Nephron progenitor cell (in vitro differentiated cells): ENCODE measurements at regions not wholly inside any gene's neighbourhood (a gene's known extent, or its start where the extent isn't known, plus 50 kb on each side); places are given as distances from the start of the nearest gene placed in this dataset.
"Not testable (repeated sequence)": the region's sequence is repeated elsewhere in the genome, so short reads cannot be mapped to it uniquely, and the experiment has no call there.

Experiments used
- DNase-seq: peaks from one replicate; pipeline ENCODE4 v3.0.0; 2021
- H3K27ac Mint-ChIP-seq: 2 replicates; pipeline ENCODE4 v1.8.0; 2021; ENCODE audit warnings: mild to moderate bottlenecking, moderate library complexity, mixed read lengths
- H3K27me3 Mint-ChIP-seq: 2 replicates; pipeline ENCODE4 v1.8.0; 2021; ENCODE audit warnings: mild to moderate bottlenecking, low read depth, mixed read lengths; ENCODE audit not compliant: poor library complexity
- H3K36me3 Mint-ChIP-seq: 2 replicates; pipeline ENCODE4 v1.8.0; 2021; ENCODE audit warnings: low read depth, mixed read lengths
- H3K4me1 Mint-ChIP-seq: 2 replicates; pipeline ENCODE4 v1.8.0; 2021; ENCODE audit warnings: mixed read lengths
- H3K4me3 Mint-ChIP-seq: 2 replicates; pipeline ENCODE4 v1.8.0; 2021; ENCODE audit warnings: mild to moderate bottlenecking, moderate library complexity, mixed read lengths
- H3K9me3 Mint-ChIP-seq: 2 replicates; pipeline ENCODE4 v1.8.0; 2021; ENCODE audit warnings: mild to moderate bottlenecking, moderate library complexity, mixed read lengths
- TF ChIP-seq, protein P1 (sequence below): fragments of 200-600 bp; sonication (generic); IDR thresholded peaks from 2 replicates; pipeline ENCODE4 v1.5.0; 2021; ENCODE audit warnings: antibody characterized with exemption

DNA sequence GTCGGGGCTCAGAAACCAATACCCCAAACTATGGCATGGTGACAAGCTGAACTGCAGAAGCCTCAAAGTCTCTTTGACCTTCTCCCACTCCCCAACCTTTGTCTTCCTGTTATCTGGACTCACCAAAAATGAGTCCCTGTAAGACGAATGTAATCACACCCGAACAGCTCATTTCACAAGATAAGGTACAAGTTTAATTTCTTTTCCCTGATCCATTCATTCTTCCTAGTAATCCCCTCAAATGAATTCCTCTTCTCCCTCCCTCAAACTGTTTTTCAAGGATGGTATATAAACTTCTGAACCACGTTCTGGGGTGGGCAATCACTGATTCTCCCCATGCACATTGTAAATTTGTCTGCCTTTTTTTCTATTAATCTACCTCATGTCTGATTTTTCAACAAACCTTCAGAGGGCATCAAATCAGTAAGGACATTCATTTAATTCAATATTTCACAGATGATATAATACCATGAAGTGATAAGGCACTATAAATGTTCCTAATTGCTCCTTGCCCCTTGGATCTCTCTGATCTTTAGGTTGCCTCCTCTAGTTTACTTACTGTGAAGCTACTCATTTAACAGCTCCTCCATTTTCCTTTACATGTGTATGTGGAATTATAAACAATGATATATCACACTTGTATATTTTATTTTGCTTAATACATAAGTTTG, 77.2 kb downstream of the OR2B2 start:
- DNase-seq = no peak
- Mint-ChIP-seq H3K4me3 (peak overlapping the region; percentile 5), H3K4me1 (peaks cover 51% of the 10 kb centered on the region), H3K27ac (peak overlapping the region; percentile 76), H3K9me3 (no peaks in the 10 kb centered on the region), H3K27me3 (no peaks in the 10 kb centered on the region), H3K36me3 (peaks cover 5% of the 10 kb centered on the region)
- TF ChIP-seq, protein P1, sequence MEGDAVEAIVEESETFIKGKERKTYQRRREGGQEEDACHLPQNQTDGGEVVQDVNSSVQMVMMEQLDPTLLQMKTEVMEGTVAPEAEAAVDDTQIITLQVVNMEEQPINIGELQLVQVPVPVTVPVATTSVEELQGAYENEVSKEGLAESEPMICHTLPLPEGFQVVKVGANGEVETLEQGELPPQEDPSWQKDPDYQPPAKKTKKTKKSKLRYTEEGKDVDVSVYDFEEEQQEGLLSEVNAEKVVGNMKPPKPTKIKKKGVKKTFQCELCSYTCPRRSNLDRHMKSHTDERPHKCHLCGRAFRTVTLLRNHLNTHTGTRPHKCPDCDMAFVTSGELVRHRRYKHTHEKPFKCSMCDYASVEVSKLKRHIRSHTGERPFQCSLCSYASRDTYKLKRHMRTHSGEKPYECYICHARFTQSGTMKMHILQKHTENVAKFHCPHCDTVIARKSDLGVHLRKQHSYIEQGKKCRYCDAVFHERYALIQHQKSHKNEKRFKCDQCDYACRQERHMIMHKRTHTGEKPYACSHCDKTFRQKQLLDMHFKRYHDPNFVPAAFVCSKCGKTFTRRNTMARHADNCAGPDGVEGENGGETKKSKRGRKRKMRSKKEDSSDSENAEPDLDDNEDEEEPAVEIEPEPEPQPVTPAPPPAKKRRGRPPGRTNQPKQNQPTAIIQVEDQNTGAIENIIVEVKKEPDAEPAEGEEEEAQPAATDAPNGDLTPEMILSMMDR = no peak

DNA sequence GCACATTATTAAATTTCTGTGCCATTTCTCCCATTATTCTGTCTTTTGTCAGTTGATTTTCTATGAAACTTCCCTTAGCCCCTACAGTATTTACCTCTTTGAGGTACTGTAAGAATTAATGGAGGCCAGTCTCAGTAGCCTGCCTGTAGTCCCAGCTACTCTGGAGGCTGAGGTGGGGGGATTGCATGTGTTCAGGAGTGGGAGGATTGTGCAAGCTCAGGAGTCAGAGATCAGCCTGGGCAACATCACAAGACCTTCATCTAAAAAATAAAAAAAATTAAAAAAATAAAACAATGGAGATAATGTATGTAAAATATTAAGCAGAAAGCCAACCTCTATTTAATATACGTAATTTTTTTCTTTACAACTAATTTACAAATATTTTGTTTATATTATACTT, 77.8 kb downstream of the OR2B2 start:
- Mint-ChIP-seq H3K27me3 (no peaks in the 10 kb centered on the region), H3K27ac (peak overlapping the region; percentile 57), H3K9me3 (peaks cover 4% of the 10 kb centered on the region), H3K4me3 (no peak overlapping the region), H3K4me1 (peaks cover 51% of the 10 kb centered on the region), H3K36me3 (peaks cover 8% of the 10 kb centered on the region)
- TF ChIP-seq, protein P1 = no peak
- DNase-seq = no peak

DNA sequence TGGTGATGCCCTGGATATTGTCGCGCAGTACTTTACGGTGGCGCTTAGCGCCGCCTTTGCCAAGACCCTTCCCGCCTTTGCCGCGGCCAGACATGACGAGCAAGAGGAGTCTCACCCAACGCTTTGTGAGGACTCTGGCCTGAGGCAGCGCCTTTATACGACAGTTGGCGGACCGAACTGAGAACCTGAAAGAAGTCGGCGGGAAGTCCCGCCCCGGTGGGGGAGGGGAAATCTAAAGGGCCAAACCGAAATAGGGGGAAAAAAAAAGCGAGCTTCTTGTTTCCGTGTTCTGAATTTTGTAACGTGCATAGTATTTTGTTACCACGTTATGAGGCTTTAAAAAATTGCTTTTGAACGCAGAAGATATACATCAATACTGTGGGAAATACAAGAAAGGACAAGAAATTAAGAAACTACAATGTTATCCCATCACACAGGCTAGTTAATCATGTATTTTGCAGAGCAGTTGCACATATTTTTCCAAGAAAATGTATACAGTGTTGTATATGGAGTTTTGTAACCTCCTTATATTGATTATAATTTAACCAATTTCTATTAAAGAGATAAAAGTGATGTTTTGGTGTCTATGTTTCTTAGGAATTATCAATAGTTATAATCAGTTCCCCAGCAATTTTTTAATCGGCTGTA, 80.6 kb downstream of the OR2B2 start:
- peaks cover 53% of the 10 kb centered on the region for H3K4me1 Mint-ChIP-seq
- not testable (repeated sequence) for H3K27me3 Mint-ChIP-seq
- peak overlapping the region; percentile 95 for H3K4me3 Mint-ChIP-seq
- H3K27ac Mint-ChIP-seq = peak overlapping the region; percentile 88
- peaks cover 21% of the 10 kb centered on the region for H3K36me3 Mint-ChIP-seq
- H3K9me3 Mint-ChIP-seq = peaks cover 15% of the 10 kb centered on the region
- DNase-seq = peak; percentile 55

DNA sequence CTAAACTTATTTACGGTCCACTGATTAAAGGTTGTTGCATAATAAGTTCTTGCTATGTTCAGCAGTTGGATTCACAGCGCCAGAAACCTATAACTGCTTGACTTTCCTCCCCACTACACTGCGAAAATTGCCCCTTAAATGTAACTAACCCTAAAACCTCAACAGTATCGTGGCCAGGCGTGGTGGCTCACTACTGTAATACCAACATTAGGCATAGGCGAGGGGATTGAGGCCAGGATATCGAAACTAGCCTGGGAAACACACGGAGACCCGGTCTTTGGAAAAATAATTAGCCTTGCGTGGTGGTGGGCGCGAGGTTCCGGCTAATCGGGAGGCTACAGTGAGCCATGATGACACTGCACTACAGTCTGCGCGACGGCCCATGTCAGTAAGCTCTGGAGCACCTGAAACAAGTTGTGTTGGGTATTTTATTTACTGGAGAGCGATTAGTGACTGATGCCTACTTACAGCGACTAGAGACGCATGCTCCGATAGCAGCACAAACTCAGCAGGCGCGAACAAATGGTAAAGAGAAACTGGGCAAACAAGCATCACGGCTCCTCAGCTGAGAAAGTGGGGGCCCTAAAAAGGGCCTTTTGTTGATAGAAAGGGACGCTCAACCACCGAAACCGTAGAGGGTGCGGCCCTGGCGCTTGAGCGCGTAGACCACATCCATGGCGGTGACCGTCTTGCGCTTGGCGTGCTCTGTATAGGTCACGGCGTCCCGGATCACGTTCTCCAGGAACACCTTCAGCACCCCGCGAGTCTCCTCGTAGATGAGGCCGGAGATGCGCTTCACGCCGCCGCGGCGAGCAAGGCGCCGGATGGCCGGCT, 81.4 kb downstream of the OR2B2 start:
- DNase-seq, H3K27me3 Mint-ChIP-seq: not testable (repeated sequence)
- H3K36me3 Mint-ChIP-seq = peaks cover 27% of the 10 kb centered on the region
- H3K4me1 Mint-ChIP-seq = peaks cover 48% of the 10 kb centered on the region
- peak overlapping the region; percentile 95 for H3K27ac Mint-ChIP-seq
- peaks cover 21% of the 10 kb centered on the region for H3K9me3 Mint-ChIP-seq
- H3K4me3 Mint-ChIP-seq = peak overlapping the region; percentile 95

DNA sequence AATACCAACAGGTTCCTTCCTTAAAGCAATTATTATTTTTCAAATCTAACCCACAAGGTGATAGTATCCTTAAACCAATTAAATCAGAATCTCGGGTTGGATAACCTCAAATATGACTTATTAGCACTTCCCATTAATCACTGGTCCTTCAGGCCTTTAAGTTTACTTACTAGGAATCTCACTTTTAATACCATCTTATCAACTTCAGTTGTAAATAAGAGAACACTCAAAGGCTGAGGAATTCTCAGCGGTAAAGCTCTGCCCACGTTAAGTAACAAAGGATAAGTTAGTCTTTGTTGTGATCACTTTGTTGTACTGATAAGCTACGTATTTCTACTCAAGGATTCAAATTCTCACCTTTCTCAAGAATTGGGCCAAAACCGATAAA, 82.0 kb downstream of the OR2B2 start:
- H3K27ac Mint-ChIP-seq = peak overlapping the region; percentile 95
- DNase-seq = no peak
- no peaks in the 10 kb centered on the region for H3K27me3 Mint-ChIP-seq
- peak overlapping the region; percentile 95 for H3K4me3 Mint-ChIP-seq
- H3K9me3 Mint-ChIP-seq = peaks cover 23% of the 10 kb centered on the region
- H3K4me1 Mint-ChIP-seq = peaks cover 50% of the 10 kb centered on the region
- TF ChIP-seq, protein P1 = no peak
- H3K36me3 Mint-ChIP-seq = peaks cover 30% of the 10 kb centered on the region

DNA sequence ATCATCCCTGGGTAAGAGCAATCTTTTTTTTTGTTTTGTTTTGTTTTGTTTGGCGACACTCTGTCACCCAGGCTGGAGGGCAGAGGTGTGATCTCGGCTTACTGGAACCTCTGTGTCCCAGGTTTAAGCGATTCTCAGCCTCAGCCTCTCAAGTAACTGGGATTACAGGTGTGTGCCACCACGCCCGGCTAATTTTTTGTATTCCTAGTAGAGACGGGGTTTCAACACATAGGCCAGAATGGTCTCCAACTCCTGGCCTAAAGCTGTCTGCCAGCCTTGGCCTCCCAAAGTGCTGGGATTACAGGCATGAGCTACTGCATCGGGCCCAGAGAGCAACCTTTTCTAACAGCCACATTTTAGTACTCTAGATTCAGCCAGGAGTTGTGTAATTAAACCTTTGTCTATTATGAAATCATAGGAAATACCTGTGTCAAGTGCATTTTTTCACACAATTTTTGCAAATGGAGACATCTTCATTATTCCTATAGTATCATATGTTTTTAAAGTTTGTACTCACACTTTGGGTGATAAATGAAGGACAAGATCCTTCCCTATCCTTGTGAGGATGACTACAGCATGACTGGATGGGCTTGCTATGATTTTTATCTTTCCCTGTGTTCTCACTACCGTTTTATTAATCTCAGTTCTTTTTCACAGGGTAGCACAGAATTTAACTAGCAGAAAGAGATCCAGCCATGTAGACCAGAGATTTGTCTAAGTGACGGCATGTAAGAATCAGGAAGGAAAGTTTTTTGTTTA, 82.6 kb downstream of the OR2B2 start:
- no peaks in the 10 kb centered on the region for H3K27me3 Mint-ChIP-seq
- TF ChIP-seq, protein P1 = no peak
- peaks cover 30% of the 10 kb centered on the region for H3K36me3 Mint-ChIP-seq
- H3K27ac Mint-ChIP-seq = peak overlapping the region; percentile 95
- H3K4me1 Mint-ChIP-seq = peaks cover 47% of the 10 kb centered on the region
- peaks cover 23% of the 10 kb centered on the region for H3K9me3 Mint-ChIP-seq
- no peak for DNase-seq
- peak overlapping the region; percentile 95 for H3K4me3 Mint-ChIP-seq

DNA sequence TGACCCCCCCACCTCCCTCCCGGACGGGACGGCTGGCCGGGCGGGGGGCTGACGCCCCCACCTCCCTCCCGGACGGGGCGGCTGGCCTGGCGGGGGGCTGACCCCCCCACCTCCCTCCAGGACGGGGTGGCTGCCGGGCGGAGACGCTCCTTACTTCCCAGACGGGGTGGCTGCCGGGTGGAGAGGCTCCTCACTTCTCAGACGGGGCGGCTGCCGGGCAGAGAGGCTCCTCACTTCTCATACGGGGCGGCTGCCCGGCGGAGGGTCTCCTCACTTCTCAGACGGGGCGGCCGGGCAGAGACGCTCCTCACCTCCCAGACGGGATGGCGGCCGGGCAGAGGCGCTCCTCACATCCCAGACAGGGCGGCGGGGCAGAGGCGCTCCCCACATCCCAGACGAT, 84.7 kb downstream of the OR2B2 start:
- Mint-ChIP-seq H3K4me1 (peaks cover 51% of the 10 kb centered on the region), H3K36me3 (peaks cover 25% of the 10 kb centered on the region), H3K9me3 (peaks cover 23% of the 10 kb centered on the region)
- not testable (repeated sequence) for H3K27me3 Mint-ChIP-seq, H3K4me3 Mint-ChIP-seq, DNase-seq, H3K27ac Mint-ChIP-seq

DNA sequence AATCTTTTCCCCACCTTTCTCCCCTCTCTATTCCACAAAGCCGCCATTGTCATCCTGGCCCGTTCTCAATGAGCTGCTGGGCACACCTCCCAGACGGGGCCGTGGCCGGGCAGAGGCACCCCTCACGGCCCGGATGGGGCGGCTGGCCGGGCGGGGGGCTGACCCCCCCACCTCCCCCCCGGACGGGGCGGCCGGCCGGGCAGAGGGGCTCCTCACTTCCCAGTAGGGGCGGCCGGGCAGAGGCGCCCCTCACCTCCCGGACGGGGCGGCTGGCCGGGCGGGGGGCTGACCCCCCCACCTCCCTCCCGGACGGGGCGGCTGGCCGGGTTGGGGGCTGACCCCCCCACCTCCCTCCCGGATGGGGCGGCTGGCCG, 85.6 kb downstream of the OR2B2 start:
- DNase-seq, H3K27me3 Mint-ChIP-seq: not testable (repeated sequence)
- Mint-ChIP-seq H3K4me3 (peak overlapping the region; percentile 84), H3K36me3 (peaks cover 25% of the 10 kb centered on the region), H3K9me3 (peaks cover 23% of the 10 kb centered on the region), H3K27ac (peak overlapping the region; percentile 88), H3K4me1 (peaks cover 58% of the 10 kb centered on the region)

DNA sequence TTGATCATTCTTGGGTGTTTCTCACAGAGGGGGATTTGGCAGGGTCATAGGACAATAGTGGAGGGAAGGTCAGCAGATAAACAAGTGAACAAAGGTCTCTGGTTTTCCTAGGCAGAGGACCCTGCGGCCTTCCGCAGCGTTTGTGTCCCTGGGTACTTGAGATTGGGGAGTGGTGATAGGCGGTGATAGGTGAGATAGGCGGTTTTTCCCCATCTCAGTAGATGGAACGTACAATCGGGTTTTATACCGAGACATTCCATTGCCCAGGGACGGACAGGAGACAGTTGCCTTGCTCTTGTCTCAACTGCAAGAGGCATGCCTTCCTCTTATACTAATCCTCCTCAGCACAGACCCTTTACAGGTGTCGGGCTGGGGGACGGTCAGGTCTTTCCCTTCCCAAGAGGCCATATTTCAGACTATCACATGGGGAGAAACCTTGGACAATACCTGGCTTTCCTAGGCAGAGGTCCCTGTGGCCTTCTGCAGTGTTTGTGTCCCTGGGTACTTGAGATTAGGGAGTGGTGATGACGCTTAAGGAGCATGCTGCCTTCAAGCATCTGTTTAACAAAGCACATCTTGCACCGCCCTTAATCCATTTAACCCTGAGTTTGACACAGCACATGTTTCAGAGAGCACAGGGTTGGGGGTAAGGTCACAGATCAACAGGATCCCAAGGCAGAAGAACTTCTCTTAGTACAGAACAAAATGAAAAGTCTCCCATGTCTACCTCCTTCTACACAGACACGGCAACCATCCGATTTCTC, 86.2 kb downstream of the OR2B2 start:
- Mint-ChIP-seq H3K36me3 (peaks cover 25% of the 10 kb centered on the region), H3K4me3 (peak overlapping the region; percentile 84), H3K9me3 (peaks cover 23% of the 10 kb centered on the region), H3K27ac (peak overlapping the region; percentile 92), H3K4me1 (peaks cover 58% of the 10 kb centered on the region)
- H3K27me3 Mint-ChIP-seq, DNase-seq: not testable (repeated sequence)
